GM23338 (cell line): ENCODE measurements at regions not wholly inside any gene's neighbourhood (a gene's known extent, or its start where the extent isn't known, plus 50 kb on each side); places are given as distances from the start of the nearest gene placed in this dataset.

Source experiments
- ATAC-seq: fragments of 200-7000 bp; cut with Tn5 transposase; 3 replicates; pipeline ENCODE4 v1.9.1; 2020
- DNase-seq: peaks from one replicate; pipeline ENCODE4 v3.0.0-alpha.2; 2015; ENCODE audit warnings: low spot score
- H2AFZ ChIP-seq: fragments of 200-600 bp; sonication (generic); 2 replicates; pipeline ENCODE4 v1.8.0; 2016; ENCODE audit warnings: antibody characterized with exemption, mild to moderate bottlenecking, moderate library complexity
- H3F3A ChIP-seq: fragments of 200-600 bp; sonication (generic); replicated peaks from 2 replicates; pipeline ENCODE4 v1.8.0; 2017; ENCODE audit warnings: antibody characterized with exemption, mixed run types, low read depth
- H3K27ac ChIP-seq: fragments of 200-600 bp; sonication (generic); 2 replicates; pipeline ENCODE4 v1.6.1; 2016; ENCODE audit warnings: low read depth
- H3K27me3 ChIP-seq: fragments of 200-600 bp; sonication (generic); 2 replicates; pipeline ENCODE4 v1.8.0; 2016; ENCODE audit warnings: mild to moderate bottlenecking, mixed run types, moderate library complexity; ENCODE audit not compliant: insufficient read depth
- H3K36me3 ChIP-seq: fragments of 200-600 bp; sonication (generic); 2 replicates; pipeline ENCODE4 v1.8.0; 2016; ENCODE audit warnings: mild to moderate bottlenecking; ENCODE audit not compliant: insufficient read depth
- H3K4me1 ChIP-seq: fragments of 200-600 bp; sonication (generic); 2 replicates; pipeline ENCODE4 v1.8.0; 2016; ENCODE audit warnings: mild to moderate bottlenecking, moderate library complexity; ENCODE audit not compliant: insufficient read depth
- H3K4me2 ChIP-seq: fragments of 200-600 bp; sonication (generic); 2 replicates; pipeline ENCODE4 v1.7.1; 2017; ENCODE audit warnings: mixed run types
- H3K4me3 ChIP-seq: fragments of 200-600 bp; sonication (generic); 2 replicates; pipeline ENCODE4 v1.6.1; 2016; ENCODE audit warnings: mixed run types
- H3K79me2 ChIP-seq: fragments of 200-600 bp; sonication (generic); replicated peaks from 2 replicates; pipeline ENCODE4 v1.8.0; 2017; ENCODE audit warnings: mild to moderate bottlenecking; ENCODE audit not compliant: insufficient read depth
- H3K9me2 ChIP-seq: fragments of 200-600 bp; sonication (generic); 2 replicates; pipeline ENCODE4 v1.8.0; 2017; ENCODE audit not compliant: insufficient read depth
- H4K20me1 ChIP-seq: fragments of 200-600 bp; sonication (generic); replicated peaks from 2 replicates; pipeline ENCODE4 v1.8.0; 2017; ENCODE audit warnings: mild to moderate bottlenecking; ENCODE audit not compliant: insufficient read depth
- H3K27ac Mint-ChIP-seq: 2 replicates; pipeline ENCODE4 v1.8.0; 2020; ENCODE audit warnings: inconsistent platforms, mild to moderate bottlenecking, moderate library complexity, mixed read lengths
- H3K27me3 Mint-ChIP-seq: 3 replicates; pipeline ENCODE4 v1.8.0; 2022; ENCODE audit warnings: low read depth, mild to moderate bottlenecking, moderate library complexity, mixed read lengths, inconsistent platforms; ENCODE audit not compliant: insufficient read depth, poor library complexity
- H3K36me3 Mint-ChIP-seq: 3 replicates; pipeline ENCODE4 v1.8.0; 2021; ENCODE audit warnings: low read depth, mild to moderate bottlenecking, inconsistent platforms, moderate library complexity, mixed read lengths
- H3K4me1 Mint-ChIP-seq: 3 replicates; pipeline ENCODE4 v1.8.0; 2020; ENCODE audit warnings: mild to moderate bottlenecking, inconsistent platforms, mixed read lengths
- H3K4me3 Mint-ChIP-seq: 3 replicates; pipeline ENCODE4 v1.8.0; 2021; ENCODE audit warnings: moderate library complexity, mild to moderate bottlenecking, inconsistent platforms, mixed read lengths
- H3K9me3 Mint-ChIP-seq: 3 replicates; pipeline ENCODE4 v1.8.0; 2020; ENCODE audit warnings: moderate library complexity, mild to moderate bottlenecking, inconsistent platforms, mixed read lengths
- CREB1 ChIP-seq: fragments of 250-450 bp; sonication (Bioruptor Pico); IDR thresholded peaks from 2 replicates; pipeline ENCODE4 v1.5.0; 2020; ENCODE audit warnings: low read depth, mild to moderate bottlenecking, moderate library complexity
- CTCF ChIP-seq, 2 experiments: fragments of 200-600 bp in 1 of 2; sonication (generic) in 1 of 2; conservative IDR thresholded peaks; 2 replicates each; pipeline versions ENCODE4 v1.5.1 to v1.6.1; 2016 to 2017; ENCODE audit warnings: antibody characterized with exemption in 2 of 2, low read depth in 2 of 2, mild to moderate bottlenecking in 2 of 2, moderate library complexity in 1 of 2
- ETS1 ChIP-seq: IDR thresholded peaks from 2 replicates; pipeline ENCODE4 v1.6.1; 2016; ENCODE audit warnings: antibody characterized with exemption
- EZH2 ChIP-seq: fragments of 200-600 bp; sonication (generic); IDR thresholded peaks from one replicate; pipeline ENCODE4 v1.8.0; 2017; ENCODE audit warnings: antibody characterized with exemption, mild to moderate bottlenecking, low read depth; ENCODE audit not compliant: unreplicated experiment
- JUNB ChIP-seq: IDR thresholded peaks from one replicate; pipeline ENCODE4 v1.6.1; 2016; ENCODE audit warnings: antibody characterized with exemption; ENCODE audit not compliant: unreplicated experiment
- POLR2AphosphoS5 ChIP-seq: IDR thresholded peaks from 2 replicates; pipeline ENCODE4 v1.6.1; 2016; ENCODE audit warnings: antibody characterized with exemption, low read depth
- ZNF331 ChIP-seq: fragments of 250-450 bp; sonication (Bioruptor Pico); IDR thresholded peaks from 2 replicates; pipeline ENCODE4 v1.5.0; 2020; ENCODE audit warnings: low read depth, mild to moderate bottlenecking, moderate library complexity
- TF ChIP-seq, protein P1 (sequence below): IDR thresholded peaks from one replicate; pipeline ENCODE4 v1.6.1; 2018; ENCODE audit warnings: antibody characterized with exemption; ENCODE audit not compliant: unreplicated experiment

GRCh38 chr4:10897076-10897475 lies 212.5 kb upstream of the CLNK start (continued):
- no peak for TF ChIP-seq EZH2
- TF ChIP-seq ZNF331, result no peak
- TF ChIP-seq CTCF (conservative IDR thresholded peaks at IDR 0.05; ENCODE audit: low read depth in 2 of 2), result no peak
- no peak for TF ChIP-seq JUNB
- TF ChIP-seq CREB1 (CRISPR knock-in tag), result no peak
- no peak for TF ChIP-seq ETS1
- TF ChIP-seq POLR2AphosphoS5, result no peak
- TF ChIP-seq, protein P1, sequence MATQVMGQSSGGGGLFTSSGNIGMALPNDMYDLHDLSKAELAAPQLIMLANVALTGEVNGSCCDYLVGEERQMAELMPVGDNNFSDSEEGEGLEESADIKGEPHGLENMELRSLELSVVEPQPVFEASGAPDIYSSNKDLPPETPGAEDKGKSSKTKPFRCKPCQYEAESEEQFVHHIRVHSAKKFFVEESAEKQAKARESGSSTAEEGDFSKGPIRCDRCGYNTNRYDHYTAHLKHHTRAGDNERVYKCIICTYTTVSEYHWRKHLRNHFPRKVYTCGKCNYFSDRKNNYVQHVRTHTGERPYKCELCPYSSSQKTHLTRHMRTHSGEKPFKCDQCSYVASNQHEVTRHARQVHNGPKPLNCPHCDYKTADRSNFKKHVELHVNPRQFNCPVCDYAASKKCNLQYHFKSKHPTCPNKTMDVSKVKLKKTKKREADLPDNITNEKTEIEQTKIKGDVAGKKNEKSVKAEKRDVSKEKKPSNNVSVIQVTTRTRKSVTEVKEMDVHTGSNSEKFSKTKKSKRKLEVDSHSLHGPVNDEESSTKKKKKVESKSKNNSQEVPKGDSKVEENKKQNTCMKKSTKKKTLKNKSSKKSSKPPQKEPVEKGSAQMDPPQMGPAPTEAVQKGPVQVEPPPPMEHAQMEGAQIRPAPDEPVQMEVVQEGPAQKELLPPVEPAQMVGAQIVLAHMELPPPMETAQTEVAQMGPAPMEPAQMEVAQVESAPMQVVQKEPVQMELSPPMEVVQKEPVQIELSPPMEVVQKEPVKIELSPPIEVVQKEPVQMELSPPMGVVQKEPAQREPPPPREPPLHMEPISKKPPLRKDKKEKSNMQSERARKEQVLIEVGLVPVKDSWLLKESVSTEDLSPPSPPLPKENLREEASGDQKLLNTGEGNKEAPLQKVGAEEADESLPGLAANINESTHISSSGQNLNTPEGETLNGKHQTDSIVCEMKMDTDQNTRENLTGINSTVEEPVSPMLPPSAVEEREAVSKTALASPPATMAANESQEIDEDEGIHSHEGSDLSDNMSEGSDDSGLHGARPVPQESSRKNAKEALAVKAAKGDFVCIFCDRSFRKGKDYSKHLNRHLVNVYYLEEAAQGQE, result no peak

- peak; percentile 79 for ATAC-seq
- H3F3A ChIP-seq, result no peaks in the 10 kb centered on the region
- Mint-ChIP-seq H3K4me1 (peaks cover 5% of the 10 kb centered on the region; the same call in 2 of the 3 replicates), H3K36me3 (no peaks in the 10 kb centered on the region), H3K27me3 (peaks cover 5% of the 10 kb centered on the region), H3K9me3 (no peaks in the 10 kb centered on the region), H3K27ac (no peak overlapping the region), H3K4me3 (no peak overlapping the region)
- no peaks in the 10 kb centered on the region for H4K20me1 ChIP-seq
- H3K27me3 ChIP-seq, result no peaks in the 10 kb centered on the region
- no peak overlapping the region for H3K27ac ChIP-seq
- H3K9me2 ChIP-seq, result peaks cover 10% of the 10 kb centered on the region
- no peak overlapping the region for H3K4me3 ChIP-seq
- TF ChIP-seq ETS1 (no peak), CTCF (conservative IDR thresholded peaks at IDR 0.05; ENCODE audit: low read depth in 2 of 2) (peak; percentile 68 to 72)
- H3K79me2 ChIP-seq, result no peaks in the 10 kb centered on the region
- no peak overlapping the region for H3K4me2 ChIP-seq
- no peaks in the 10 kb centered on the region for H3K36me3 ChIP-seq
- DNase-seq, result peak; percentile 51
- no peak overlapping the region for H2AFZ ChIP-seq
- no peaks in the 10 kb centered on the region for H3K4me1 ChIP-seq
Measured at GRCh38 chr4:10893395-10893794, 208.8 kb upstream of the CLNK start.
